Type B pancreatic cell (in vitro differentiated cells): ENCODE measurements at regions not wholly inside any gene's neighbourhood (a gene's known extent, or its start where the extent isn't known, plus 50 kb on each side); places are given as distances from the start of the nearest gene placed in this dataset.

ENCODE experiments used
- DNase-seq: peaks from one replicate; pipeline ENCODE4 v3.0.0; 2021; ENCODE audit warnings: mixed read lengths; ENCODE audit not compliant: unreplicated experiment; ENCODE audit errors: extremely low spot score
- H3K27ac Mint-ChIP-seq: 2 replicates; pipeline ENCODE4 v1.8.0; 2021; ENCODE audit warnings: mild to moderate bottlenecking, mixed read lengths
- H3K27me3 Mint-ChIP-seq: 2 replicates; pipeline ENCODE4 v1.8.0; 2021; ENCODE audit warnings: mixed read lengths
- H3K36me3 Mint-ChIP-seq: 2 replicates; pipeline ENCODE4 v1.8.0; 2021; ENCODE audit warnings: mixed read lengths
- H3K4me1 Mint-ChIP-seq: one replicate; pipeline ENCODE4 v1.8.0; 2021; ENCODE audit warnings: mixed read lengths; ENCODE audit not compliant: unreplicated experiment
- H3K4me3 Mint-ChIP-seq: 2 replicates; pipeline ENCODE4 v1.8.0; 2021; ENCODE audit warnings: mild to moderate bottlenecking, mixed read lengths
- H3K9me3 Mint-ChIP-seq: 2 replicates; pipeline ENCODE4 v1.8.0; 2021; ENCODE audit warnings: mixed read lengths
- CTCF ChIP-seq: fragments of 200-600 bp; sonication (generic); conservative IDR thresholded peaks from 2 replicates; pipeline ENCODE4 v1.5.0; 2021; ENCODE audit warnings: antibody characterized with exemption, mild to moderate bottlenecking

- no peak for DNase-seq
- Mint-ChIP-seq H3K9me3 (no peaks in the 10 kb centered on the region), H3K36me3 (no peaks in the 10 kb centered on the region), H3K27ac (no peak overlapping the region), H3K4me1 (peaks cover 4% of the 10 kb centered on the region), H3K4me3 (no peak overlapping the region), H3K27me3 (peaks cover 4% of the 10 kb centered on the region)
- TF ChIP-seq CTCF: peak; percentile 82
These were observed 201.3 kb upstream of the GNPDA2 start for GRCh38 chr4:44927399-44928380.

GRCh38 chr4:44916411-44916810 is 190.1 kb upstream of the GNPDA2 start:
- TF ChIP-seq CTCF: no peak
- H3K36me3 Mint-ChIP-seq: no peaks in the 10 kb centered on the region
- peaks cover 8% of the 10 kb centered on the region for H3K4me1 Mint-ChIP-seq
- no peak overlapping the region for H3K27ac Mint-ChIP-seq
- no peaks in the 10 kb centered on the region for H3K9me3 Mint-ChIP-seq
- no peak for DNase-seq
- peak overlapping the region; percentile 46 for H3K4me3 Mint-ChIP-seq
- peaks cover 2% of the 10 kb centered on the region for H3K27me3 Mint-ChIP-seq

GRCh38 chr4:44914748-44915147 is 188.4 kb upstream of the GNPDA2 start:
- H3K9me3 Mint-ChIP-seq: no peaks in the 10 kb centered on the region
- DNase-seq: no peak
- no peak for TF ChIP-seq CTCF
- no peak overlapping the region for H3K4me3 Mint-ChIP-seq
- no peaks in the 10 kb centered on the region for H3K36me3 Mint-ChIP-seq
- H3K4me1 Mint-ChIP-seq: peaks cover 8% of the 10 kb centered on the region
- no peak overlapping the region for H3K27ac Mint-ChIP-seq
- H3K27me3 Mint-ChIP-seq: peaks cover 2% of the 10 kb centered on the region

- no peak for TF ChIP-seq CTCF
- Mint-ChIP-seq H3K27ac (no peak overlapping the region), H3K36me3 (no peaks in the 10 kb centered on the region), H3K9me3 (no peaks in the 10 kb centered on the region), H3K27me3 (peaks cover 2% of the 10 kb centered on the region), H3K4me1 (peaks cover 8% of the 10 kb centered on the region), H3K4me3 (no peak overlapping the region)
- no peak for DNase-seq
These were observed 187.9 kb upstream of the GNPDA2 start for GRCh38 chr4:44914223-44914622.

GRCh38 chr4:44912980-44913379 is 186.6 kb upstream of the GNPDA2 start:
- no peaks in the 10 kb centered on the region for H3K9me3 Mint-ChIP-seq
- no peak for TF ChIP-seq CTCF
- H3K4me3 Mint-ChIP-seq: no peak overlapping the region

More at GRCh38 chr4:44912980-44913379, 186.6 kb upstream of the GNPDA2 start:
- H3K4me1 Mint-ChIP-seq: peaks cover 8% of the 10 kb centered on the region
- no peaks in the 10 kb centered on the region for H3K36me3 Mint-ChIP-seq
- no peak overlapping the region for H3K27ac Mint-ChIP-seq
- DNase-seq: no peak
- H3K27me3 Mint-ChIP-seq: peaks cover 2% of the 10 kb centered on the region
